DOHH2 (cell line): ENCODE measurements at regions not wholly inside any gene's neighbourhood (a gene's known extent, or its start where the extent isn't known, plus 50 kb on each side); places are given as distances from the start of the nearest gene placed in this dataset.

Experiments used
- H3F3A ChIP-seq: fragments of 200-600 bp; sonication (generic), shearing (Covaris generic); 2 replicates; pipeline ENCODE4 v1.6.0; 2016; ENCODE audit warnings: antibody characterized with exemption, mild to moderate bottlenecking; ENCODE audit not compliant: control insufficient read depth, insufficient read depth
- H3K27ac ChIP-seq: fragments of 200-600 bp; sonication (generic); 2 replicates; pipeline ENCODE4 v1.5.1; 2014; ENCODE audit warnings: low read depth, mild to moderate bottlenecking, low read length, moderate library complexity
- H3K27me3 ChIP-seq: fragments of 200-600 bp; sonication (generic); 2 replicates; pipeline ENCODE4 v1.6.1; 2014; ENCODE audit warnings: mild to moderate bottlenecking, low read length, mixed read lengths; ENCODE audit not compliant: control insufficient read depth
- H3K36me3 ChIP-seq: fragments of 200-600 bp; sonication (generic); 2 replicates; pipeline ENCODE4 v1.6.1; 2014; ENCODE audit warnings: mild to moderate bottlenecking, low read length, moderate library complexity, mixed read lengths; ENCODE audit not compliant: control insufficient read depth
- H3K4me1 ChIP-seq: fragments of 200-600 bp; sonication (generic); 2 replicates; pipeline ENCODE4 v1.6.1; 2014; ENCODE audit warnings: mild to moderate bottlenecking, low read length, mixed read lengths; ENCODE audit not compliant: control insufficient read depth
- H3K4me2 ChIP-seq: fragments of 200-600 bp; sonication (generic); 2 replicates; pipeline ENCODE4 v1.6.0; 2014; ENCODE audit warnings: mild to moderate bottlenecking, low read length, moderate library complexity
- H3K4me3 ChIP-seq: fragments of 200-600 bp; sonication (generic); 2 replicates; pipeline ENCODE4 v1.5.1; 2014; ENCODE audit warnings: mild to moderate bottlenecking, low read length, mixed read lengths
- H3K79me2 ChIP-seq: fragments of 200-600 bp; sonication (generic); 2 replicates; pipeline ENCODE4 v1.6.1; 2014; ENCODE audit warnings: mild to moderate bottlenecking, low read length, mixed read lengths; ENCODE audit not compliant: control insufficient read depth
- H3K9me2 ChIP-seq: fragments of 200-600 bp; sonication (generic); replicated peaks from 2 replicates; pipeline ENCODE4 v1.6.1; 2014; ENCODE audit warnings: mild to moderate bottlenecking, low read length, mixed read lengths; ENCODE audit not compliant: control insufficient read depth
- H3K9me3 ChIP-seq: fragments of 200-600 bp; sonication (generic); 2 replicates; pipeline ENCODE4 v1.6.1; 2014; ENCODE audit warnings: antibody characterized with exemption, low read length, mixed read lengths; ENCODE audit not compliant: control insufficient read depth, insufficient read depth
- H4K20me1 ChIP-seq: fragments of 200-600 bp; sonication (generic); 2 replicates; pipeline ENCODE4 v1.6.0; 2014; ENCODE audit warnings: low read depth, mild to moderate bottlenecking, antibody characterized with exemption, low read length, moderate library complexity; ENCODE audit not compliant: control insufficient read depth, insufficient read depth
- CTCF ChIP-seq: fragments of 200-600 bp; sonication (generic); IDR thresholded peaks from one replicate; pipeline ENCODE4 v1.5.1; 2014; ENCODE audit warnings: antibody characterized with exemption, mild to moderate bottlenecking, low read depth, low read length; ENCODE audit not compliant: poor library complexity, severe bottlenecking
- EZH2phosphoT487 ChIP-seq: fragments of 200-600 bp; sonication (generic); IDR thresholded peaks from 2 replicates; pipeline ENCODE4 v1.6.1; 2017; ENCODE audit warnings: borderline replicate concordance, mild to moderate bottlenecking, antibody characterized with exemption, low read length, moderate library complexity, mixed read lengths

- TF ChIP-seq CTCF (no peak), EZH2phosphoT487 (no peak)
These were observed 214.6 kb downstream of the DEPDC1B start for GRCh38 chr5:60485361-60485760.

GRCh38 chr5:60483050-60483449 is 216.9 kb downstream of the DEPDC1B start:
- no peaks in the 10 kb centered on the region for H3K9me3 ChIP-seq
- H3K4me2 ChIP-seq: no peak overlapping the region
- no peak for TF ChIP-seq CTCF
- no peak for TF ChIP-seq EZH2phosphoT487
- H3K4me1 ChIP-seq: no peaks in the 10 kb centered on the region
- no peaks in the 10 kb centered on the region for H3K27me3 ChIP-seq
- H3K27ac ChIP-seq: no peak overlapping the region
- H3K79me2 ChIP-seq: no peaks in the 10 kb centered on the region
- no peaks in the 10 kb centered on the region for H3K36me3 ChIP-seq
- no peaks in the 10 kb centered on the region for H3K9me2 ChIP-seq
- H4K20me1 ChIP-seq: no peaks in the 10 kb centered on the region
- no peaks in the 10 kb centered on the region for H3F3A ChIP-seq
- H3K4me3 ChIP-seq: no peak overlapping the region

More at GRCh38 chr5:60485361-60485760, 214.6 kb downstream of the DEPDC1B start:
- Histone ChIP-seq H3K4me2 (no peak overlapping the region), H3K9me2 (no peaks in the 10 kb centered on the region), H3K4me3 (no peak overlapping the region), H3F3A (no peaks in the 10 kb centered on the region), H3K36me3 (no peaks in the 10 kb centered on the region), H3K27me3 (no peaks in the 10 kb centered on the region), H3K4me1 (no peaks in the 10 kb centered on the region), H4K20me1 (no peaks in the 10 kb centered on the region), H3K9me3 (no peaks in the 10 kb centered on the region), H3K79me2 (no peaks in the 10 kb centered on the region), H3K27ac (no peak overlapping the region)

GRCh38 chr5:60482301-60482700 is 217.7 kb downstream of the DEPDC1B start:
- H3K27me3 ChIP-seq: no peaks in the 10 kb centered on the region
- H3K79me2 ChIP-seq: no peaks in the 10 kb centered on the region
- H3K4me2 ChIP-seq: no peak overlapping the region
- peaks cover 4% of the 10 kb centered on the region; the same call in 1 of the 2 replicates for H3K9me3 ChIP-seq
- H3K27ac ChIP-seq: no peak overlapping the region
- TF ChIP-seq CTCF (no peak), EZH2phosphoT487 (no peak)
- no peaks in the 10 kb centered on the region for H4K20me1 ChIP-seq
- no peaks in the 10 kb centered on the region for H3K4me1 ChIP-seq
- H3K36me3 ChIP-seq: no peaks in the 10 kb centered on the region
- H3K9me2 ChIP-seq: no peaks in the 10 kb centered on the region
- H3K4me3 ChIP-seq: no peak overlapping the region
- H3F3A ChIP-seq: no peaks in the 10 kb centered on the region

- Histone ChIP-seq H3K27ac (no peak overlapping the region), H3F3A (no peaks in the 10 kb centered on the region), H3K9me3 (peaks cover 4% of the 10 kb centered on the region; the same call in 1 of the 2 replicates), H3K4me3 (no peak overlapping the region), H3K36me3 (no peaks in the 10 kb centered on the region), H3K9me2 (no peaks in the 10 kb centered on the region), H4K20me1 (no peaks in the 10 kb centered on the region), H3K4me2 (no peak overlapping the region), H3K27me3 (no peaks in the 10 kb centered on the region), H3K4me1 (no peaks in the 10 kb centered on the region), H3K79me2 (no peaks in the 10 kb centered on the region)
- TF ChIP-seq CTCF: no peak
- TF ChIP-seq EZH2phosphoT487: no peak
These were observed 220.4 kb downstream of the DEPDC1B start for GRCh38 chr5:60479542-60479941.
